ENCODE measurements at regions not wholly inside any gene's neighbourhood (a gene's known extent, or its start where the extent isn't known, plus 50 kb on each side); places are given as distances from the start of the nearest gene placed in this dataset.

DNA sequence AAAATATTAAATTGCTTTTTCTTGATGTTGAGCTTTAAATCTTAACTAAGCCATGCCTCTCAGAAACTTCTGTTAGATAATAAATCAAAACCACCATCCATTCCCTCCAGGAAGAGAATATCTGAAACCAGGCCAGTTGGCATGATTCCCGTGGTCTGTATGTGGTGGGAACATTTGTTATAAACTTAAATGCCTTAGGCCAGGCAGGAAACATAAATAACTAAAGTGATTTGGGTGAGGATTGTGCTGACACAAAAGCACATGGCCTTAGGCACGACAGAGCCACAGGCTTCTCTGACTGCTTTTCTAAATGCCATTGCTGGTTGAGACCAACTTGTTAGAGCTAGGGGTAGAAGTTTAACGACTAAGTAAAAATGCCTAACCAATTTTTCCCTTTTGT lies 255.9 kb downstream of the GABRG2 start:
- DNase-seq (ENCODE audit: insufficient read length, low spot score) (no peak), FAIRE-seq (no peak)
- TF ChIP-seq, protein P1, sequence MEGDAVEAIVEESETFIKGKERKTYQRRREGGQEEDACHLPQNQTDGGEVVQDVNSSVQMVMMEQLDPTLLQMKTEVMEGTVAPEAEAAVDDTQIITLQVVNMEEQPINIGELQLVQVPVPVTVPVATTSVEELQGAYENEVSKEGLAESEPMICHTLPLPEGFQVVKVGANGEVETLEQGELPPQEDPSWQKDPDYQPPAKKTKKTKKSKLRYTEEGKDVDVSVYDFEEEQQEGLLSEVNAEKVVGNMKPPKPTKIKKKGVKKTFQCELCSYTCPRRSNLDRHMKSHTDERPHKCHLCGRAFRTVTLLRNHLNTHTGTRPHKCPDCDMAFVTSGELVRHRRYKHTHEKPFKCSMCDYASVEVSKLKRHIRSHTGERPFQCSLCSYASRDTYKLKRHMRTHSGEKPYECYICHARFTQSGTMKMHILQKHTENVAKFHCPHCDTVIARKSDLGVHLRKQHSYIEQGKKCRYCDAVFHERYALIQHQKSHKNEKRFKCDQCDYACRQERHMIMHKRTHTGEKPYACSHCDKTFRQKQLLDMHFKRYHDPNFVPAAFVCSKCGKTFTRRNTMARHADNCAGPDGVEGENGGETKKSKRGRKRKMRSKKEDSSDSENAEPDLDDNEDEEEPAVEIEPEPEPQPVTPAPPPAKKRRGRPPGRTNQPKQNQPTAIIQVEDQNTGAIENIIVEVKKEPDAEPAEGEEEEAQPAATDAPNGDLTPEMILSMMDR (IDR thresholded peaks at IDR 0.05; ENCODE audit: insufficient read depth, missing control alignments): no peak

DNA sequence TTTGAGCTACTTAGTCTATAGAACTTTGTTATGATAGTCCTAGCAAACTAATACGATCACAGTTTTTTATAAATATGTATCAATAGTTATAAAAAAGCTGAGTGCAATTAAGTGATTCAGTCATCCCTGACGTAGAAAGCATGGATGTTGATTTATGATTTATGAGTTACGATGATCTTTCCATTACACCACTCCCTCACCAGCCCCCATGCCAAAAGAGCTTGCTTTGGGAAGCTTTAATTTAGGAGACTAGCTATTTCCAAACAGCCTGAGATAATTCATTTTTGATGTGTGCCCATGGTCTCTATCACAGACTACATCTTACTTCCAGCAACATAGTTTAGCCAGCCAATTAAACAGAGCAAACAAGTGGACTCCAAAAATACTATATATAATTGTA lies 256.8 kb downstream of the GABRG2 start:
- no peak for FAIRE-seq

DNA sequence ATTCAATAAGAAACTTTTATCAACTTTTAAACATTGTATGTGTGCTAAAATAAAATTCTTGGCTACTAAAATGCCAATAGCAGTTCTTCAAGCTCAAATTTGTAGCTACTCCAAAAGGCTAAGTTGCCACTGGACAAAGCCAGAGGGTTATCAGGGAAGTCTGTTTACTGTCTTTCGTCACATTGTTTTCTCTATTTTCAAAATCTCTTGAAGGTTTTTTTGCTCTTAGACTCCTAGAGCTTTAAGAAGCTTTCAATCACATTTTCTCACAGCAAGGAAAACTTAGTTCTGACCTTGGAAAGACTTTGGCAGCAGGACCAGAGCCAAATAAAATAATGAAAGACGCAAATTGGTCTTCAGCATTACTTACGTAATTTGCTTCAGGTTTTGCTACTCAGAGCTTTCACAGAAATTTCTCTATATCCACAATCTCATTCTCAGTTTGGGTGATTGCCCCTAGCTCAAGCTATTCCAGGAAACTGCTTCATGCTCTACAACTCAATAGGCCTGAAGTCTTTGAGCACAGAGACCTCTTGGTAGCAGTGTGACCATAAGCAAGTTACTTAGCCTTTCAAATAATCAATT lies 257.7 kb downstream of the GABRG2 start:
- FAIRE-seq (no peak), DNase-seq (ENCODE audit: insufficient read length, low spot score) (no peak)
- TF ChIP-seq, protein P1 (IDR thresholded peaks at IDR 0.05; ENCODE audit: insufficient read depth, missing control alignments): no peak

More for the DNA sequence above, 256.8 kb downstream of the GABRG2 start:
- TF ChIP-seq, protein P1 (IDR thresholded peaks at IDR 0.05; ENCODE audit: insufficient read depth, missing control alignments): no peak
- no peak for DNase-seq (ENCODE audit: insufficient read length, low spot score)

DNA sequence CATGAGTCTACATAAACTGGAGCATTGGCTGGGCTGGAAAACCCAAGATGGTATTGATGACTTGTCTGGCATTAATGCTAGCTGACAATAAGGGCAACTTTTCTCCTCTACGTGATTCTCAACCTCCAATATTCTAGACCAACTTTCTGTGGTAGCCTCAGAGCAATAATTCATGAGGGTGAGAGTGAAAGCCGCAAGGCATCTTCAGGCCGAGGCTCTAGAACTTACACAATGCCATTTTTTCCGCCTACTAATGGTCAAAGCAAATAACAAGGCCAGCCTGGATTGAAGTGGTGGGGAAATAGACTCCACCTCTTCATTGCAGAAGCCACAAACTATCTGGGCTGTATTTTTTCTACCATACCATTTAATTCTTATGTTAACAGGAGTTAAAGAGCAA lies 267.4 kb downstream of the GABRG2 start:
- DNase-seq (ENCODE audit: insufficient read length, low spot score) (no peak), FAIRE-seq (no peak)
- TF ChIP-seq, protein P1 (IDR thresholded peaks at IDR 0.05; ENCODE audit: insufficient read depth, missing control alignments): no peak

DNA sequence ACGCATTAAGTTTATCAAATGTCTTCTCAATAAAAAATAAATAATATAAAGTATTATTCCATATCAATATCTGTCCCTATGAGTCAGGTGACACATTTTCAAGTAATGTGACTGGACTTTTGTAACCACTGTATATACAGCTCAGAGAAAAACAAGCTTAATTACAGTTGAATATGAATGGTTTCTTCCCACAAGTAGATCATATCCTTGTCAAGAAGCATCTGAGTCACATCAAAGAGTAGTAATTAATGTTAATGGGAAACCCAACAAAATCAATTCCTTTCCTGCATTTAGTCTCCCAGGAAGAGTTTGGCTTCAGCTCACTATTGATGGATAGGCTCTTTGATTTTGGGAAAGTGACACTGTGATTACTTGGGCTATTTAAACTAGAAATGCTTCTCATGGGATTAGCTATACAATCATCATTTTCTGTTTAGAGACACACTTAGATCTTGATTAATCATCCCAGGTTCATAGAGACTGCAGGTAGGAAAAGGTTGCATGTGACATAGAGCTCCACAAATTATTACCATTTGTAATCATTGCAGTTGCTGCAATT lies 292.9 kb downstream of the GABRG2 start:
- FAIRE-seq (no peak), DNase-seq (ENCODE audit: insufficient read length, low spot score) (no peak)
- TF ChIP-seq, protein P1 (IDR thresholded peaks at IDR 0.05; ENCODE audit: insufficient read depth, missing control alignments): no peak

DNA sequence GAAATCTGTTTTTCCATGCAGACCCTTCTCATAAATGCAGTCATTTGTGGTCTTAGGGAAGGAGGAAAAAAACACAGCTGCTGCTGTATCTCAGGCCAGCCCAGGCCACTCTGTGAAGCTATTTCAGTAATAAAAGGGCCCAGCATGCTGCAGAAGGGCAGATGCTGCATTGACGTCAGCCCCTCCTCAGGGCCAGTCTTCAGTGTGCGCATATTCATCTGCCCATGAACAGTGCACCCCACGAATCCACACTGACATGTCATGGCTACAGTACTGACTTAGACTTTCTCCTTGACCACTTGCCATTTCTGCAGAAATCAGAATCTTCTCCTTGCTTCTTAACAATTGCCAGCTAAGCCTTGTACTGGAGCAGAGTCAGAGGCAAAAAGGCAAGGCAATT lies 304.7 kb downstream of the GABRG2 start:
- FAIRE-seq (no peak), DNase-seq (ENCODE audit: insufficient read length, low spot score) (no peak)
- TF ChIP-seq, protein P1 (IDR thresholded peaks at IDR 0.05; ENCODE audit: insufficient read depth, missing control alignments): no peak

DNA sequence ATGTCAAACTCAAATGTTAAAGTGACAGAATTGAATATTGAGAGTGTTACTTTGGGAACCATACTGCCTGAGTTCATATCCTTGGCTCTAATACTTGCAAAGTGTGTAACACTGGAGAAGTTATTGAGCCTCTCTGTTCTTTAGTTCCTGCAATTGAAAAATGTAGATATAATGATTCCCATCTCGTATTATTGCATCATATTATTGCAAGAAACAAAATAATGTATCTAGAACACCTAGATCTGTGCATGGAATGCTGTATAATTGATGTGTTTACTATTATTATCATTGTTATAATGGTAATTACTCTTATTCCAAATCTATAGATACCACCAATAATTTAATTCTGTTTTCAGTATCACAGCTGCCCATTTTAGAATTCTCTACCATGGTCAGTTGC lies 310.3 kb downstream of the GABRG2 start:
- DNase-seq (ENCODE audit: insufficient read length, low spot score) (no peak), FAIRE-seq (no peak)
- TF ChIP-seq, protein P1 (IDR thresholded peaks at IDR 0.05; ENCODE audit: insufficient read depth, missing control alignments): no peak
